NCI-H1436 (cell line): ENCODE measurements at regions not wholly inside any gene's neighbourhood (a gene's known extent, or its start where the extent isn't known, plus 50 kb on each side); places are given as distances from the start of the nearest gene placed in this dataset.
"Not testable (repeated sequence)": the region's sequence is repeated elsewhere in the genome, so short reads cannot be mapped to it uniquely, and the experiment has no call there.

ENCODE experiments used
- DNase-seq: peaks from one replicate; lab custom pipeline; 2025; lab: John Stamatoyannopoulos, UW

- no peak for DNase-seq
Measured at GRCh38 chr12:9337656-9338055, 129.5 kb upstream of the PZP start.

GRCh38 chr12:9336375-9337011 lies 128.3 kb upstream of the PZP start:
- DNase-seq = not testable (repeated sequence)

- DNase-seq = no peak
Measured at GRCh38 chr12:9335867-9336266, 127.7 kb upstream of the PZP start.

GRCh38 chr12:9334964-9335363 lies 126.8 kb upstream of the PZP start:
- no peak for DNase-seq

GRCh38 chr12:9334041-9334692 lies 126.0 kb upstream of the PZP start:
- no peak for DNase-seq

- no peak for DNase-seq
Measured at GRCh38 chr12:9333161-9333560, 125.0 kb upstream of the PZP start.

GRCh38 chr12:9332564-9332963 lies 124.4 kb upstream of the PZP start:
- no peak for DNase-seq

- peak; percentile 7 for DNase-seq
Measured at GRCh38 chr12:9331218-9331626, 123.0 kb upstream of the PZP start.

- no peak for DNase-seq
Measured at GRCh38 chr12:9329019-9329418, 120.8 kb upstream of the PZP start.

- DNase-seq = no peak
Measured at GRCh38 chr12:9328065-9328464, 119.9 kb upstream of the PZP start.

- no peak for DNase-seq
Measured at GRCh38 chr12:9327320-9327719, 119.1 kb upstream of the PZP start.

GRCh38 chr12:9326849-9327248 lies 118.7 kb upstream of the PZP start:
- not testable (repeated sequence) for DNase-seq

- no peak for DNase-seq
Measured at GRCh38 chr12:9326085-9326484, 117.9 kb upstream of the PZP start.

- DNase-seq = no peak
Measured at GRCh38 chr12:9325471-9325870, 117.3 kb upstream of the PZP start.

- DNase-seq = no peak
Measured at GRCh38 chr12:9324782-9325181, 116.6 kb upstream of the PZP start.

GRCh38 chr12:9323144-9323681 lies 115.0 kb upstream of the PZP start:
- no peak for DNase-seq

GRCh38 chr12:9319842-9320173 lies 111.6 kb upstream of the PZP start:
- DNase-seq = no peak

GRCh38 chr12:9319044-9319841 lies 111.0 kb upstream of the PZP start:
- no peak for DNase-seq

GRCh38 chr12:9313479-9313878 lies 105.3 kb upstream of the PZP start:
- not testable (repeated sequence) for DNase-seq

- DNase-seq = not testable (repeated sequence)
Measured at GRCh38 chr12:9312406-9313392, 104.5 kb upstream of the PZP start.

GRCh38 chr12:9311454-9311853 lies 103.3 kb upstream of the PZP start:
- not testable (repeated sequence) for DNase-seq

GRCh38 chr12:9310645-9311044 lies 102.5 kb upstream of the PZP start:
- not testable (repeated sequence) for DNase-seq
